Fibroblast of lung (primary cell): ENCODE measurements at regions not wholly inside any gene's neighbourhood (a gene's known extent, or its start where the extent isn't known, plus 50 kb on each side); places are given as distances from the start of the nearest gene placed in this dataset.

Experiments
- DNase-seq, 2 donors: peaks; one replicate each; pipeline versions ENCODE4 v3.0.0 to v3.0.0-alpha.2; 2010; ENCODE audit warnings: low read depth in 2 of 2
- H2AFZ ChIP-seq: 2 replicates; pipeline ENCODE4 v1.5.1; 2012; ENCODE audit warnings: low read length, control low read depth, inconsistent platforms
- H3K27ac ChIP-seq: 2 replicates; pipeline ENCODE4 v1.5.1; 2011; ENCODE audit warnings: low read length, control low read depth; ENCODE audit not compliant: insufficient read depth
- H3K27me3 ChIP-seq: 2 replicates; pipeline ENCODE4 v1.5.1; 2011; ENCODE audit warnings: mild to moderate bottlenecking, low read length; ENCODE audit not compliant: control insufficient read depth, insufficient read depth
- H3K36me3 ChIP-seq: 2 replicates; pipeline ENCODE4 v1.5.1; 2011; ENCODE audit warnings: low read length; ENCODE audit not compliant: control insufficient read depth, insufficient read depth
- H3K4me1 ChIP-seq: 2 replicates; pipeline ENCODE4 v1.5.1; 2011; ENCODE audit warnings: low read length; ENCODE audit not compliant: control insufficient read depth, insufficient read depth; ENCODE audit errors: extremely low read depth
- H3K4me2 ChIP-seq: 2 replicates; pipeline ENCODE4 v1.5.1; 2011; ENCODE audit warnings: low read length, control low read depth; ENCODE audit not compliant: insufficient read depth; ENCODE audit errors: extremely low read depth
- H3K4me3 ChIP-seq, 4 experiments: fragments of 200-600 bp in 1 of 4; sonication (generic) in 1 of 4; replicated peaks in 1 of 4; 2 replicates each; pipeline ENCODE4 v1.5.1; 2011 to 2016; ENCODE audit warnings: low read length in 4 of 4, low read depth in 3 of 4, mild to moderate bottlenecking in 3 of 4, control low read depth in 2 of 4, inconsistent platforms in 1 of 4, mixed read lengths in 1 of 4; ENCODE audit not compliant: insufficient read depth in 1 of 4; ENCODE audit errors: control extremely low read depth in 1 of 4
- H3K79me2 ChIP-seq: 2 replicates; pipeline ENCODE4 v1.5.1; 2012; ENCODE audit warnings: mild to moderate bottlenecking, low read length, inconsistent platforms; ENCODE audit not compliant: control insufficient read depth, insufficient read depth
- H3K9ac ChIP-seq: 2 replicates; pipeline ENCODE4 v1.5.1; 2011; ENCODE audit warnings: mild to moderate bottlenecking, low read length, control low read depth; ENCODE audit not compliant: insufficient read depth
- H3K9me3 ChIP-seq: 2 replicates; pipeline ENCODE4 v1.5.1; 2012; ENCODE audit warnings: low read depth, low read length; ENCODE audit not compliant: control insufficient read depth, insufficient read depth
- H4K20me1 ChIP-seq: 2 replicates; pipeline ENCODE4 v1.5.1; 2011; ENCODE audit warnings: low read length; ENCODE audit not compliant: control insufficient read depth, insufficient read depth; ENCODE audit errors: extremely low read depth
- CTCF ChIP-seq, 2 donors: IDR thresholded peaks in 1 of 2; conservative IDR thresholded peaks in 1 of 2; 1 replicate in 1 of 2; 2 replicates in 1 of 2; pipeline ENCODE4 v1.5.1; 2011 to 2012; ENCODE audit warnings: low read length in 2 of 2, control low read depth in 1 of 2, inconsistent platforms in 1 of 2, low read depth in 1 of 2, mild to moderate bottlenecking in 1 of 2
- EZH2 ChIP-seq: IDR thresholded peaks from 2 replicates; pipeline ENCODE4 v1.5.1; 2012; ENCODE audit warnings: low read length, control low read depth, mild to moderate bottlenecking; ENCODE audit errors: missing control alignments

GRCh38 chr21:35145626-35146233 lies 96.6 kb upstream of the RUNX1 start:
- Histone ChIP-seq H2AFZ (no peak overlapping the region), H3K4me3 (no peak overlapping the region), H3K36me3 (no peaks in the 10 kb centered on the region), H3K79me2 (no peaks in the 10 kb centered on the region), H3K9me3 (no peaks in the 10 kb centered on the region), H3K27me3 (no peaks in the 10 kb centered on the region), H3K4me2 (no peak overlapping the region), H4K20me1 (no peaks in the 10 kb centered on the region), H3K27ac (no peak overlapping the region), H3K9ac (no peak overlapping the region), H3K4me1 (no peaks in the 10 kb centered on the region)
- TF ChIP-seq CTCF (conservative IDR thresholded peaks at IDR 0.05 in 1 of 2, IDR thresholded peaks at IDR 0.05 in 1 of 2; ENCODE audit: low read depth in 1 of 2, low read length in 2 of 2) (no peak), EZH2 (no peak)
- no peak for DNase-seq

- no peak for TF ChIP-seq CTCF (conservative IDR thresholded peaks at IDR 0.05 in 1 of 2, IDR thresholded peaks at IDR 0.05 in 1 of 2; ENCODE audit: low read depth in 1 of 2, low read length in 2 of 2)
- Histone ChIP-seq H3K9ac (no peak overlapping the region), H3K27me3 (no peaks in the 10 kb centered on the region), H2AFZ (no peak overlapping the region), H3K27ac (no peak overlapping the region), H4K20me1 (no peaks in the 10 kb centered on the region), H3K36me3 (no peaks in the 10 kb centered on the region), H3K79me2 (no peaks in the 10 kb centered on the region), H3K4me3 (no peak overlapping the region), H3K4me2 (no peak overlapping the region), H3K9me3 (no peaks in the 10 kb centered on the region), H3K4me1 (no peaks in the 10 kb centered on the region)
- no peak for DNase-seq
These were observed 95.9 kb upstream of the RUNX1 start for GRCh38 chr21:35144978-35145377.

GRCh38 chr21:35142036-35142815 lies 93.1 kb upstream of the RUNX1 start:
- no peaks in the 10 kb centered on the region for H3K36me3 ChIP-seq
- H3K27me3 ChIP-seq: no peaks in the 10 kb centered on the region
- no peak overlapping the region for H3K4me3 ChIP-seq
- TF ChIP-seq CTCF (conservative IDR thresholded peaks at IDR 0.05 in 1 of 2, IDR thresholded peaks at IDR 0.05 in 1 of 2; ENCODE audit: low read depth in 1 of 2, low read length in 2 of 2) (no peak), EZH2 (no peak)
- H2AFZ ChIP-seq: no peak overlapping the region
- H3K79me2 ChIP-seq: no peaks in the 10 kb centered on the region
- H4K20me1 ChIP-seq: no peaks in the 10 kb centered on the region
- H3K9me3 ChIP-seq: no peaks in the 10 kb centered on the region
- peaks cover 3% of the 10 kb centered on the region for H3K4me1 ChIP-seq
- DNase-seq: peak in 1 of 2 donors; percentile 69
- H3K4me2 ChIP-seq: no peak overlapping the region
- no peak overlapping the region for H3K27ac ChIP-seq
- no peak overlapping the region for H3K9ac ChIP-seq
